NCI-H128 (cell line): ENCODE measurements at regions not wholly inside any gene's neighbourhood (a gene's known extent, or its start where the extent isn't known, plus 50 kb on each side); places are given as distances from the start of the nearest gene placed in this dataset.

ENCODE experiments used
- DNase-seq: peaks from one replicate; lab custom pipeline; 2025; ENCODE audit not compliant: unreplicated experiment; lab: John Stamatoyannopoulos, UW

DNA sequence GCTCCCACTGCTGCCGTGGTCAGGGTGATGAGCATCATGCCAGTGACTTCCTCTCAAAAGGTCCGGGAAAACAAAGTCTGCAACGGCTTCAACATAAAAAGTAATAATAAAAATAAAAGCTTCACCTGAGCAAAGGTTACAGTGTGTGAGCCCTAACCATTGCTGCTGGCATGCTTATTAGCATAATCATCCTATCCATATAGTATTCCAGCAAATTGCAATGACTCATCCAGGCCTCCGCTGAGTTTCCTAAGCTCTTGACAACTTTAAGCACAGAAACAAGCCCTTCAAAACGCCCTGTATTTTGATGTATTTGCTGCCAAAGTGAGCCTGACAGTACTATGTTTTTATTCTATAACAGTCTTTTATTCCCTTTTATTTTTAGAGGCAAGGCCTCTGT lies 100.5 kb downstream of the AASDH start:
- no peak for DNase-seq

DNA sequence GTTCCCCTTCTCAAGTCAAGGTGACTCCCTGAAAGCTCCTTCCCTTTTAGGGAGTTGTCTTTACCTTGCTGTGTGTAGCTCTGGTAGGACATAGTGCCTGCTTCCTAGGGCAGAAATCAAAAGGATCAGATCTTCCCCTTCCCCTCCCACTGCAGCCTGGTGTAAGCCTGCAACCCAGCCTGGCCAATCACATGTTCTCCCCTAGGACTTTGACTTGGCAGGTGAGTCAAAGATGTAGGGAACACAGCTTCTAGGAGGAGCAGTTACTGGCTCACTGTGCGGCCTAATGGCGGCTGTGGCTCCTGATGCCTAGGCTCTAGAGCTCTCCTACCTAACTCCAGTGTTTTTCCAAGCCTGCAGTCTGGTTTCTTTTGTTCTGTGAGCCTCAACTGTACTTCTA lies 103.9 kb downstream of the AASDH start:
- DNase-seq = no peak

- DNase-seq = no peak
These were observed 105.3 kb downstream of the AASDH start for GRCh38 chr4:56282004-56282403.

GRCh38 chr4:56276547-56276946 lies 110.7 kb downstream of the AASDH start:
- no peak for DNase-seq

GRCh38 chr4:56273391-56273790 lies 113.9 kb downstream of the AASDH start:
- DNase-seq = no peak

DNA sequence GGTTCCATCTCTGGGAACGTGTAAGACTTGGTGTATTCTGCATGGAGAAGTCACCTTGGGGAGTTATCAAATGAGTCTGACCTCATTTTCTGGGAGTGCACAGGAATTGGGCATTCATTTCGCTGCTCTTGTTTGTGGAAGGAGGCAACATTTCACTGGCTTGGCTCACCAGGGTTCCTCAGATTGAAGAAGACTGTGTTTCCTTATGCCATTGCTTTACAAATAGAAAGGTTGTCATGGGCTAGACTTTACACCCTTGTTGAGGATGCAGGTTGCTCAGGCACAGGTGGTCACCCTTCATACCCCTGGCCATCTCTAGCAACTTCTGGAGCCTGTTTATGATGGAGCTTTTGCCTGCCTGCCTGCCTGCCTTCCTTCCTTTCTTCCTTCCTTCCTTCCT lies 114.4 kb downstream of the AASDH start:
- no peak for DNase-seq

- DNase-seq = no peak
These were observed 115.3 kb downstream of the AASDH start for GRCh38 chr4:56272003-56272402.

GRCh38 chr4:56271131-56271530 lies 116.2 kb downstream of the AASDH start:
- DNase-seq = no peak

DNA sequence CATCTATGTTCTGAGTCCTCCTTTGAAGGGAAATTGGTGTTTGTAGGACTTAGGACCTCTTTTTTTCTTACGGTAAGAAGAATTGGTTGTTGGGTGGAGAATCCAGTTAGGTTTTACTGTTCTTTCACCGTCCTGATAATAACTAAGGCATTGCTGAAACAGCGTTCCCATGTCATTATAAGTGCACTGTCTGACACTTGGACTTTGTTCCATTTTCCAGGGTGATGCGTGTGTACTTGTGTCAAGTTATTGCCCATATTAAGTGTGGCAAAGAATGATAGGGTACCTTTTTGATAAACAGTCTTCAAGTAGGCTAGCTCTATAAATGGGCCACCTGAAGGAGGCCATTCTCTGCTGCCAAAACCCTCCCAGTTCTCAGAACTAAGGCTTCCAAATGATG lies 119.7 kb downstream of the AASDH start:
- no peak for DNase-seq

- DNase-seq = no peak
These were observed 122.4 kb downstream of the AASDH start for GRCh38 chr4:56264873-56265272.

DNA sequence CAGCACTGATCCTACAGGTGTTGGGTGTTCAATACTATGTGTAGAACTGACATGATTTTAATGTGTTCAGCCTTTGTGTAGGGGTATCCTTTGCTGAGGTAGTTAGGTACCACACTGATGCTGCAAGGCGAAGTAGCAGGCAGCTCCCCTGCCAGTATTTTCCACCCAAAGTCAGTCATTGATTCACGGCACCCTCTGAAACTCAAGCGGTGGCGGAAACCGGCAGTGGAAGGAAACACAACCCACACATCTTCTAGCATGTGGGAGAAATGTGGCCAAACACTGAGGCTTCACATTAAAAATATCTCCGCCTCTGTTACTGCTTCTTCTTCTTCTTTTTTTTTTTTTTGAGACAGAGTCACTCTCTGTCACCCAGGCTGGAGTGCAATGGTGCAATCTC lies 126.3 kb downstream of the AASDH start:
- no peak for DNase-seq

DNA sequence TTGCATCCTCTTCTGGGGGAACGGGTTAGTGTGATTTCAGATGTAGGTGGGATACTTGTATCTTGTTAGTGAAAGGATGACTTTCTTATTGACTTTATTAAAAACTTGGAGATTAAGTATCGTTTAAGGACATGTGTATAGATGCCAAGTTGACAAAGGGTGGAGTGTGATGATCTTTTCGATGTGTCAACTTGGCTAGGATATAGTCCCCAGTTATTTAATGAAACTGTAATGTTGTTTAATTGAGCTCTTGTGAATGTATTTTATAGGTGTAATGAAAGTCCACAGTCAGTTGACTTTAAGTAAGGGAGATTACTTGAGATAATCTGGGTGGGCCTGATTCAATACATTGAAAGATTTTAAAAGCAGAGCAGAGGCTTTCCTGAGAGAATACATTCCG lies 127.0 kb downstream of the AASDH start:
- DNase-seq = no peak

DNA sequence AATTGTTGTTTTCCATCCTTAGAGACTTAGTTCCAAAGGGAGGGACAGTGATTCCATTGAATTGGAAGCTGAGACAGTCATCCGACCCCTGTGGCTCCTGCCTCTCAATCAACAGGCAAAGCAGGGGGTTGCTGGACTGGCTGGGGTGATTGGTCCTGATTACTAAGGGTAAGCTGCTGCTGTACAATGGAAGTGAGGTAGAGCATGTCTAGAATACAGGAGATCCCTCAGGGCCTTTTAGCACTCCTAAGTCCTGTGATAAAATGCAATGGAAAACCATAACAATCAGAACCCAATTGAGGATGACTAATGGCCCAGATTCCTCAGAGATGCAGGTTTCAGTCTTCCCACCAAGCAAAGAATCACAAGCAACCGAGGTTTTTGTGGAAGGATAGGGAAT lies 127.6 kb downstream of the AASDH start:
- DNase-seq = no peak

- DNase-seq = no peak
These were observed 131.5 kb downstream of the AASDH start for GRCh38 chr4:56255820-56256219.

DNA sequence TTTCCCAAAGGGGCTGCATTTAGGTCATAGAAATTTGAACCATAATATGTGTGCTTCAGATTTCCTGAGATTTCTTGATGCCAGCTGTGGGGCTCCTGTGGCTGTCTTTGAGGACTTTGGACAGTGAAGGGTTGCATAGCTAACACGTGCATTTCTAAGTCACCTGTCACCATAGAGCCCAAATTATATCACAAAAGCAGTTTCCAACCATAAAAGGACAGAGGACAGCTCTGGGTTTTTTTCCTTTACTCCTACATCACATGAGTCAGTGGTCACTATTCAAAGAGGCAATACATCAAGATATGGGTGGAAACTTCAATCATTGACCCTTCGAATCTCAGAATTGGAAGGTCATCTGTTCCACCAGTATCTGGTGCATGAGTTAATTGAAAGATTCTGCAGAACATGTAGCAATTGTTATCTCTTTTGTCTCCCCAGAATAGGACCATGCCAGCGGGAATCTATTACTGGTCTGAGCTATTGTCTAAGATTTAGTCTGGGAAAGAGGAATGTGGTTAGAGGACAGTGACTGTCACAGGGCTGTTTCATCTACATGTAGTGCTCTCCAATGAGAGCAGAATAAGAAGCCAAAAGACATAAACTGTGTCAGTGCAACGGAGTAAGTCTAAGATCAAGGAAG lies 133.5 kb downstream of the AASDH start:
- DNase-seq = no peak

DNA sequence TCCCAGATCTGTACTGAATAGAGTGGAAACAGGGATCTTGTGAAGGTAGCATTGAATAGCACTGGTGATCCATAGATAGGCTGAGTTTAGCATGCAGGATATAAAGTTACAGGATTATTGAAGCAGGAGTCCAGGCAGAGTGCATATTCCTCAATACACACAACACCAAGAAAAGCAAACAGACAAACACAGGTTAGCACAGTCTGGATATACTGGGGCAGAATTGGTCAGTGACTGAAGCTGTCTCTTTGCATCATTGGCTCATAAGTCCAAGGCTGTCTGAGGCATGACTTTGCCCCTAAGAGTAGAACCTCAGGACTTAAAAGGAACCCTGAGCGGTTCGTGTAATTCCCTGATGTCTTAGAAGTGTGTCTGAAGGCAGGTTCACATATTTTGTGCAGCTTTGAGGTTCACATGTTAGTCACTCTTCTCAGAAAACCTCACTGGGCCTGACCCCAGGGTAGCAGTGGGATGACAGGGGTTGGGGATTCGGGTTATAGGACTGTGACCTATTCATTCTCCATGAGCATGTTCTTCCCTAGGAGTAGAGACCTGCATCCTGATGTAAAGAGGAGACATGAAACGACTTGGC lies 134.6 kb downstream of the AASDH start:
- DNase-seq = no peak

DNA sequence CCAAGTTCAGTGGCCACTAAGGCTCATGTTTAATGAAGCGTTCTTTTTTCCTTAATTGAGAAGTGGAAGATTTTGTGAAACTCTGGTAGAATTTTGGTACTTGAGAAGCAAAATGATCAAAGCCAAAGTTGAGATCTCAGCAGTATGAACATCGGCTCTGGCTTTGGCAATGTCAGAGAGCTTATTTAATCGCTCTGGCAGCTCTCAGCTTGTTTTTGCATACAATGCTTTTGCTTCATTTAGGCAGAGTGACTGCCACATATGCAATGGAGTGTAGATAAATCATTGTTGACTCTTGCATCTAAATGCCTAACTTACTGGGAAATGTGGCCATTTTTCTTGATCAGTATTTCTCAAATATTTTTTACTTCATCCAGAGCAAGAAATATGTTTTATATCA lies 135.7 kb downstream of the AASDH start:
- no peak for DNase-seq

GRCh38 chr4:56250776-56251175 lies 136.5 kb downstream of the AASDH start:
- DNase-seq = no peak

- DNase-seq = no peak
These were observed 139.6 kb downstream of the AASDH start for GRCh38 chr4:56247646-56248045.

DNA sequence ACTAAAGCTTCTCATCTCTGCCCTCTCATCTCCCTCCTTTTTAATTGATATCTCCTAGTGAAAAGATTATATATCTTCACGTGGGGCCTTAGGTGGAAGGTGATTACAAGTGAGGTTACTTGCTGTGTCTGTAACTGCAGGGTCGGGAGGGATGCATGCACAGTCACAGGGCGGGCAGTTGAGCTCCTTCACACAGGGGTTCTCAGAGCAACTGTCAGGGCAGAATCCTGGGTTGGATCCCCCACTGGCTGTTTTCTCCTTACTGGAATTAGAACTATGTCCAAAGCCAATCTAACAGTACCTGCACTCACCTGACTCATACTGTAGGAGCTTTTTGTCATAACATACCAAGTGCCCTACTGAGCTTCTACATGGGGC lies 141.1 kb downstream of the AASDH start:
- DNase-seq = no peak

DNA sequence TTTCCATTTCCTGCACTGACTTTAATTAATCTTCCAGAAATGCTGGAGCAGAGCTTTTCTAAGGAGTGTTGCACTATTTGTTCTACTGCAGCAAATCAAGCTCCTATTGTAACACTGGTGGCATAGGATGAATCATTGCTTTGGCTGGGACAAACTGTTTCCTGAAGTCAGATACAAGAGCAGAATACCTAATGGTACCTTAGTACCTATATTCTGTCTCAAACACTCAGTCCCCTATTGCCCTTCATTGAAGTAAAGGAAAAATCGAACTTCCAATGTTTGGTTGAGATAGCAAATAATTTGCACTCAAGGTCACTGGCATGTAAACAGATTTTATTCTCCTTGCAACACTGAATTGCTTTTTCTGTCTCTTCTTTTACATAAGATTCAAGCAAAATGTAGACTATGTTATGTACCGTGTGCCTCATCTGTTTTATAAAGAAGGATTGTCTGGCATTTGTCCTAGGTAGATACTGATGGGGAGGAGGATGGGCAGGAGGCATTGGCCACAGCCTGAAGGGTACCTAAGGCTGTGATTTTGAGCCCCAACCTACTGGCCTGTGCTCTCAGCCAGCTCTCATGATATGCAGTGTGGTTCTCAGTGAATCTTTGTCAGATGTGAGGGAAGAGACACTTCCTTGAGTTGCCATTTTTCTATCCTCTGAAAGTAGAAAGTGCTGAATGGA lies 141.6 kb downstream of the AASDH start:
- no peak for DNase-seq

DNA sequence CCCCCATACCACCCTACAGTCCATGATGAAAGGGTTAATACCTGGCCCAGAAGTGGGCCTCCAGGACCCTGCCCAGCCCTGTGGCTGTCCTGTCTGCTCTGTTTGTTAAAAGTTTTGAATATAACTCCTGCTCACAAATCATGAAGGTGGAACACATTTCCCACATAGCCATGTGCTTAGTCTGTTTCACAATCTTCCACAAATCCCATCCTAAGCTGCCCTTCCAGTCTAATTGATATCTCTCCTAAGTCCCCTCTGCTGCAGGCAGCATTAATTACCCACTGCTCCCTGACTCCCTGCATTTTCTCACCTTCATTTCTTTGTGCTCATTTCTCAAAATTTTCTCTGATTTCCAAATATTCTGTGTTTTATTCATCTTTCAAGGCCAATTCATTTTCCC lies 142.6 kb downstream of the AASDH start:
- no peak for DNase-seq

GRCh38 chr4:56243107-56243506 lies 144.2 kb downstream of the AASDH start:
- DNase-seq = no peak
